Activated CD8-positive, alpha-beta T cell treated with anti-CD3 and anti-CD28 coated beads for 36 hours (primary cell): ENCODE measurements at regions not wholly inside any gene's neighbourhood (a gene's known extent, or its start where the extent isn't known, plus 50 kb on each side); places are given as distances from the start of the nearest gene placed in this dataset.

Source experiments
- ATAC-seq: fragments of 200-7000 bp; cut with Tn5 transposase; one replicate; pipeline ENCODE4 v1.10.0; 2021; ENCODE audit warnings: mild to moderate bottlenecking, moderate library complexity
- CTCF ChIA-PET: fragments of 350-600 bp; sonication (Branson Sonifier 250); formaldehyde crosslinking; loops from one replicate; lab custom pipeline; 2021; ENCODE audit warnings: antibody characterized with exemption; lab: Charles Lee
- POLR2A ChIA-PET: fragments of 350-600 bp; sonication (Branson Sonifier 250); formaldehyde crosslinking; loops from one replicate; lab custom pipeline; 2021; ENCODE audit warnings: antibody characterized with exemption; lab: Charles Lee
- DNase-seq: peaks from one replicate; pipeline ENCODE4 v3.0.0-alpha.2; 2020
- H3K27ac Mint-ChIP-seq: one replicate; pipeline ENCODE4 v1.8.0; 2021; ENCODE audit warnings: mild to moderate bottlenecking, mixed read lengths
- H3K27me3 Mint-ChIP-seq: one replicate; pipeline ENCODE4 v1.8.0; 2021; ENCODE audit warnings: mixed read lengths
- H3K36me3 Mint-ChIP-seq: one replicate; pipeline ENCODE4 v1.8.0; 2021; ENCODE audit warnings: low read depth, mixed read lengths
- H3K4me1 Mint-ChIP-seq: one replicate; pipeline ENCODE4 v1.8.0; 2021; ENCODE audit warnings: low read depth, mixed read lengths
- H3K4me3 Mint-ChIP-seq: one replicate; pipeline ENCODE4 v1.8.0; 2021; ENCODE audit warnings: mild to moderate bottlenecking, moderate library complexity, mixed read lengths
- H3K9me3 Mint-ChIP-seq: one replicate; pipeline ENCODE4 v1.8.0; 2021; ENCODE audit warnings: mixed read lengths
- intact Hi-C: fragments of 100-400 bp; cut with micrococcal nuclease; formaldehyde crosslinking; loops from one replicate; pipeline ENCODE4 v1.10.0; 2022
- TF ChIP-seq, protein P1 (sequence below): fragments of 200-600 bp; IDR thresholded peaks from one replicate; pipeline ENCODE4 v1.8.0; 2022; ENCODE audit warnings: antibody characterized with exemption, mild to moderate bottlenecking

DNA sequence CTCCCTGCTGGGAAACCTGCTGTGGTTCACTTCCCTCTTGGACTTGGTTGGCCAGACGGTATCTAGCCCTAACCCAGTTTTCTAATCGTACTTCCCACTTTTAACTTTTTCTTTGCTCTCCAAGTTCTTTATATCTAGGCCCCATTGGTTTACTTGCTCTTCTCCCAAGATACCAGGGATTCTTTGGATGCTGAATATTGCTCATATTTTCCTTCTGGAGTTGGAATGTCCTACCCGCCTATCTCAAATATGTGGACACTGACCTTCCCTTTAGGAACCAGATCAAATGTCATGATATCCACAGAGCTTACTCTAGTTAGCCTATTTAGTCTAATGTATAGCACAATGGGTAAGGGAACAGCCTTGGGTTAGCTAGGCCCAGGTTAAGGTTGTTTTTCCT is 228.6 kb downstream of the DACT1 start:
- Mint-ChIP-seq H3K9me3 (no peaks in the 10 kb centered on the region), H3K27ac (no peak overlapping the region), H3K36me3 (no peaks in the 10 kb centered on the region), H3K4me1 (no peaks in the 10 kb centered on the region), H3K4me3 (no peak overlapping the region), H3K27me3 (no peaks in the 10 kb centered on the region)
- ChIA-PET CTCF (no interaction called here), POLR2A (no interaction called here)
- intact Hi-C loops, result no loop called here
- TF ChIP-seq, protein P1, sequence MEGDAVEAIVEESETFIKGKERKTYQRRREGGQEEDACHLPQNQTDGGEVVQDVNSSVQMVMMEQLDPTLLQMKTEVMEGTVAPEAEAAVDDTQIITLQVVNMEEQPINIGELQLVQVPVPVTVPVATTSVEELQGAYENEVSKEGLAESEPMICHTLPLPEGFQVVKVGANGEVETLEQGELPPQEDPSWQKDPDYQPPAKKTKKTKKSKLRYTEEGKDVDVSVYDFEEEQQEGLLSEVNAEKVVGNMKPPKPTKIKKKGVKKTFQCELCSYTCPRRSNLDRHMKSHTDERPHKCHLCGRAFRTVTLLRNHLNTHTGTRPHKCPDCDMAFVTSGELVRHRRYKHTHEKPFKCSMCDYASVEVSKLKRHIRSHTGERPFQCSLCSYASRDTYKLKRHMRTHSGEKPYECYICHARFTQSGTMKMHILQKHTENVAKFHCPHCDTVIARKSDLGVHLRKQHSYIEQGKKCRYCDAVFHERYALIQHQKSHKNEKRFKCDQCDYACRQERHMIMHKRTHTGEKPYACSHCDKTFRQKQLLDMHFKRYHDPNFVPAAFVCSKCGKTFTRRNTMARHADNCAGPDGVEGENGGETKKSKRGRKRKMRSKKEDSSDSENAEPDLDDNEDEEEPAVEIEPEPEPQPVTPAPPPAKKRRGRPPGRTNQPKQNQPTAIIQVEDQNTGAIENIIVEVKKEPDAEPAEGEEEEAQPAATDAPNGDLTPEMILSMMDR, result no peak
- ATAC-seq, result no peak
- DNase-seq, result no peak

DNA sequence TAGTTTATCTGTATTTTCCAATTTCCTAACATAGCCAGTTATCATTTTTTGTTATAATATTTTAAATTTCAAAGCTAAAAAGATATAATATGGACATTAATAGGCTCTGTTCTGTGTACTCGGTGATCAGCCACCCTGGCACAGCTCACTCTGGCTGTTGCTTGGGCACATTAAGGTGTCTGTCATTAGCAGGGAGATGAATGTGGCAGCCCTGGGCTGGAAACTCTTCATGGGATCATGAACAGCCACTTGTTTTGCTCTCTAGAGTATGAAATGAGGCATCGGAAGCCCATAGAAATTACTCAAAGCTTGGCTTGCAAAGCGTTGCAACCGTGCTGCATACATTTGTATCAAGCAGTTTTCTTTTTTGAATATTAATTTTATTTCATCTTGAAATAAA is 233.2 kb downstream of the DACT1 start:
- no peaks in the 10 kb centered on the region for H3K36me3 Mint-ChIP-seq
- ChIA-PET POLR2A (no interaction called here), CTCF (no interaction called here)
- no peak overlapping the region for H3K4me3 Mint-ChIP-seq
- intact Hi-C loops, result no loop called here
- DNase-seq (no peak), ATAC-seq (no peak)
- H3K27me3 Mint-ChIP-seq, result no peaks in the 10 kb centered on the region
- no peaks in the 10 kb centered on the region for H3K9me3 Mint-ChIP-seq
- H3K4me1 Mint-ChIP-seq, result no peaks in the 10 kb centered on the region
- TF ChIP-seq, protein P1, result no peak
- no peak overlapping the region for H3K27ac Mint-ChIP-seq

DNA sequence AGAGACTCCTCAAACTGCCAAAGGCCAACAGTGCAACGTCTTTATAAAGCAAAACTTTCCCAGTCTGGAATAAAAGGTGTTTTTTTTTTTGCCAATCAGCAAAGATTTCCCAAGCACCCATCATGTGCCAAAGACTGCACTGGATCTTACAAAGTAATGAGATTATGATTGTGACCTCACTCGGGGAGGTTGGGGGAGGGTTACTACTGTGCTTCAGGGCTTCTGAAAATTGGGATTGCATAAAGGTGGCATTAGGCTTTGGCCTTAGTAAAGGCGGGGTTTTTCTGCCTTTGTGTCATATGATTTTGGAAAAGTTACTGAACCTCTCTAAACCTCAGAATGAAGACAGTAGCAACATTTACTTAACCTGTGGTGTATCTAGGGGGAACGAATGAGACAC is 233.8 kb downstream of the DACT1 start:
- DNase-seq (no peak), ATAC-seq (no peak)
- no peak overlapping the region for H3K4me3 Mint-ChIP-seq
- intact Hi-C loops, result no loop called here
- POLR2A ChIA-PET, result no interaction called here
- no peak overlapping the region for H3K27ac Mint-ChIP-seq
- H3K36me3 Mint-ChIP-seq, result no peaks in the 10 kb centered on the region
- TF ChIP-seq, protein P1, result no peak
- H3K9me3 Mint-ChIP-seq, result no peaks in the 10 kb centered on the region
- H3K4me1 Mint-ChIP-seq, result no peaks in the 10 kb centered on the region
- CTCF ChIA-PET, result no interaction called here
- no peaks in the 10 kb centered on the region for H3K27me3 Mint-ChIP-seq

DNA sequence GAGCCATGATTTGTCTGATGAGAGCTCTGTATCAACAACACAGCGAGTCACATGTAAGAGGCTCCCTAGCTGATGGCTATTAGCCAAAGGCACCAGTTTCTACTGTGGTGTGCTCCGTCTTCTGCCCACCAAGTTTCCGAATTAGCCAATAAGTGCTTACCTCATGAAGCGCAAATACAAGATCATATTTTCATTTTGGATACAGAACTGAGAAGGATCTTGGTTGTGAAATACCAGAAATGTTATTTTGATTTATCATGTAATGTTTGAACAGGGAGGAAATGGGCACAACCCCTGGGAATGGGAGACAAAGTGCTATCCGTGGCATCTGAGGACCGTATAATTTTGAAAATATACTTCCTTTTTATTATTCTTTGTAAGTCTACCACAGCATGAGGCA is 234.3 kb downstream of the DACT1 start:
- H3K4me1 Mint-ChIP-seq, result no peaks in the 10 kb centered on the region
- H3K27me3 Mint-ChIP-seq, result no peaks in the 10 kb centered on the region
- TF ChIP-seq, protein P1, result no peak
- ChIA-PET POLR2A (no interaction called here), CTCF (no interaction called here)
- H3K27ac Mint-ChIP-seq, result no peak overlapping the region
- H3K4me3 Mint-ChIP-seq, result no peak overlapping the region
- no peak for DNase-seq
- no peak for ATAC-seq
- no peaks in the 10 kb centered on the region for H3K36me3 Mint-ChIP-seq
- intact Hi-C loops, result no loop called here
- no peaks in the 10 kb centered on the region for H3K9me3 Mint-ChIP-seq

DNA sequence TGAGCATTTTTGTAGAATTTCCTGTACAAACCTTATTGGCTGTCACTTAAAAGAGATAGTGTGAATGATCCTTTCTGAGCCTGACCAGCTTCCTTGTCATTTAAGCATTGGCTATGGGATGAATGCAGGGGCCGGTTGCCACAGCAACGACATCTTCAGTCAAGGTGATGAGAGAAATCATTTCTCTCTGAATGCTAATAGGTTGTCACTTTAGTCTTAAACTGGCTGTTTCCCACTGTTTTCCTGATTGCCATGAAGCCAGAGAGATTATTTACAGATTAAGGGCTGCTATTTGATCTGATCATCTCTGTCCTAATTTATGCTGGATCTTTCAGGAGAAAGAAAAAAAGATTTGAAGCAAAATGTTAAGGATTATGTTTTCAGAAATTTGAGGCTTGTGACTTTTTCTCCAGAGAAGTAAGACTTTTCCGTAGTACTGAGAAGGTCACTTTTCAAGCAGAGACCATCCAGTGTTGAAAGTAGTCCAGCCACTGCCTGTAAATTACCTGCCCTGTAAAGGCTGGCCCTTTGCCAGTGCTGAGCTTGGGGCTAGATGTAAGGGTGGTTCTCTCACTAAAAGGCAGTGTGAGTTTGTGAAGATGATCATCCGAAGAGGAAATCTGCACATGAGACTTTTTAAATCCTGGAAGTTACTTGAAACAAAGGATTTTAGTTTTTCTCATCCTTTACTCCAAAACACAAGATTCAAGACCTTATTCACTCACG is 235.6 kb downstream of the DACT1 start:
- TF ChIP-seq, protein P1, result no peak
- no peak overlapping the region for H3K27ac Mint-ChIP-seq
- no peaks in the 10 kb centered on the region for H3K36me3 Mint-ChIP-seq
- POLR2A ChIA-PET, result no interaction called here
- no peak overlapping the region for H3K4me3 Mint-ChIP-seq
- intact Hi-C loops, result no loop called here
- DNase-seq (no peak), ATAC-seq (no peak)
- H3K27me3 Mint-ChIP-seq, result no peaks in the 10 kb centered on the region
- CTCF ChIA-PET, result no interaction called here
- no peaks in the 10 kb centered on the region for H3K4me1 Mint-ChIP-seq
- no peaks in the 10 kb centered on the region for H3K9me3 Mint-ChIP-seq
